ENCODE measurements at regions not wholly inside any gene's neighbourhood (a gene's known extent, or its start where the extent isn't known, plus 50 kb on each side); places are given as distances from the start of the nearest gene placed in this dataset.

GRCh38 chr18:39969803-39970494 lies 1985.1 kb upstream of the PIK3C3 start:
- no peak for TF ChIP-seq CTCF (IDR thresholded peaks at IDR 0.05; ENCODE audit: control extremely low read depth in 1 of 3, insufficient read depth in 1 of 3, low read depth in 1 of 3, low read length in 3 of 3)
- TF ChIP-seq POLR2AphosphoS5 (IDR thresholded peaks at IDR 0.05; ENCODE audit: low read depth, low read length), result no peak
- TF ChIP-seq CHD1 (IDR thresholded peaks at IDR 0.05; ENCODE audit: low read depth, low read length), result no peak
- no peak for TF ChIP-seq TCF12 (IDR thresholded peaks at IDR 0.05; ENCODE audit: low read depth, low read length)
- TF ChIP-seq SIN3A (conservative IDR thresholded peaks at IDR 0.05 in 1 of 2, IDR thresholded peaks at IDR 0.05 in 1 of 2; ENCODE audit: low read depth in 1 of 2, low read length in 2 of 2), result no peak
- TF ChIP-seq POLR2A (IDR thresholded peaks at IDR 0.05; ENCODE audit: control extremely low read depth in 1 of 2, low read depth in 2 of 2, low read length in 2 of 2), result no peak
- TF ChIP-seq RAD21 (IDR thresholded peaks at IDR 0.05 in 1 of 2, conservative IDR thresholded peaks at IDR 0.05 in 1 of 2; ENCODE audit: low read depth in 2 of 2, low read length in 2 of 2), result no peak
- no peak for TF ChIP-seq ATF2 (IDR thresholded peaks at IDR 0.05; ENCODE audit: low read length)
- no peak for TF ChIP-seq EZH2 (IDR thresholded peaks at IDR 0.05; ENCODE audit: low read depth, low read length, severe bottlenecking)
- TF ChIP-seq JUN (IDR thresholded peaks at IDR 0.05; ENCODE audit: low read depth, low read length), result no peak
- TF ChIP-seq SUZ12 (IDR thresholded peaks at IDR 0.05; ENCODE audit: low read length), result no peak

Measured in H1 (cell line).